NCI-H146 treated with DMSO at 0.1 percent for 48 hours (cell line): ENCODE measurements at regions not wholly inside any gene's neighbourhood (a gene's known extent, or its start where the extent isn't known, plus 50 kb on each side); places are given as distances from the start of the nearest gene placed in this dataset.

Source experiments
- DNase-seq: peaks from one replicate; lab custom pipeline; 2025; ENCODE audit not compliant: unreplicated experiment; lab: John Stamatoyannopoulos, UW

DNA sequence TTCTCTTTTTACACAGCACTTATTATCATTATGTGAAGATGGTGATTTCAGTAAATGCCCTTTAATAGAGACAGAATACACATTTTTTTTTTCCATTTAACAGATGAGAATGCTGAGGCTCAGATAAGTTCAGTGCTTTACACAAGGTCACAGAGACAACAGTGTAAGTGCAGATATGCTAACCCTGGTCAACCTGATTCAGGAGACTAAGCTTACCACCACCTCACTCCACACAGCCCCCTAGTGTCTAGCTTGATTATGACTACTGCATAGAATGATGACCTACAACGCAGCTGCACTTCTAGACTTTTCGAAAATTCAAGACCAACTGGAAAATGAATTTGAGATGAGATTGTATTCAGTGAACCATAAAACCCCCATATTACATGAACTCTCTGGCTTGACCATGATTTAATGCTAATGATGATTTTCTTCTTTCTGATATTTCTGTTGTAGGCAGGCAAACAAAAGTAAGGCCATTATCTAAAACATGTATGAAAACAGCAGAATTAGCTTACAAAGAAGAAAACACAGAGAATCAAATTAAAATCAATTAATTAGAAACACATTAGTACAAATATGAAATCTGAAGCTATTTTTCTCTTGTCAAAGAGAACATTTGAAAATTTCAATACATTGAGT is 212.1 kb upstream of the PHACTR1 start:
- no peak for DNase-seq

DNA sequence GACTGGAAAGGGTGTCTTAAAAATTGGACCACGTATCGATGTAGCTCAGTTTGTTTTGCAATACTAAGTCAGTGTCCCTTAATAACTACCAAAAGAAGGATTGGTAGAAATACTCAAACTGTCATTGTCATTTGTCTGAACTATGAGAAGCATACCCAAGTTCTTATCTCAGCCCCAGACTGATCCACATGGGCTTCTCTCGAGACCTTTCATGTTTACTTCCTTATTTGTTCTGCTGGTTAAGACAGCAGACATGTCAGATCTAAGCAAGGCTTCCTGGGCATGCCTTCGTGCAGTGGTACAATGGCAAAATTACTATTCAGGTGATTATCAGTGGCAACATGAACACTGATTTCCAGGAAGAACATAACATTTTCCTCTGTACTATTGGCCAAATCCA is 211.1 kb upstream of the PHACTR1 start:
- DNase-seq, result no peak

DNA sequence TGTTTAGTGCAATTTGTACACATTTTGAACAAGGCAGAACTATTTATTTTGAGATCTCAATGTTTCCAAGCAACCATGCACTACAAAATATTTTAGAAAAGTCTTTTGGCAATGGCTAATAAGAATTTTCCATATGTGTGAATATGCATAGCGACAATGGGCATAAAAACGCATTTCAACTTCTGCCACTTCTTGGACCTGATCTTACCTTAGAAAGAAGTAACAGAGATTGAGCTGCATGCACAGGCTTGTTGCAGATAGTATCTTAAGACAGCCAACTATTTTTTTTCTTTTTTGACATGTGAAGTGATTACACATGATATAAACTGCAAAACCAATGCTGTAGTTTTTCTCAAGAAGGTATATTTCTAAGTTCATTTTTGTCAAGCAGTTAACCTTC is 210.4 kb upstream of the PHACTR1 start:
- DNase-seq, result no peak

DNA sequence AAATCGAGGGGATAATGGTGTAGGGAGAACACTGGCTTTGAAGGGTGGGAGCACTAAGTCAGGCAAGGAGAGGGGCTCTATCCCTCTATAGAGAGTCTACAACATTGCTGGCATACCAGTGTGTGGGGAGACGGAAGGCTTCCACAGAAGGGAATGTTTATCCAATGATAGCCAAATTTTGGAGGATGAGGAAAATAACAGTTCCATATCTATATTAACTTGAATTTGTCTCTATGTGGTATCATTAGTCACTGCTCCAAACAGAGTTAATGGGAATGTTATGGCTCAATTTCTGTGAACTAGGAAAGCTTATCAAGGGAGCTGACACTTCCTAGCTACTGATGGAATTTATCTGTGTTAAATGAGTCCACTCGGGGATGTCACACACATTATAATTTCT is 208.9 kb upstream of the PHACTR1 start:
- DNase-seq, result no peak

DNA sequence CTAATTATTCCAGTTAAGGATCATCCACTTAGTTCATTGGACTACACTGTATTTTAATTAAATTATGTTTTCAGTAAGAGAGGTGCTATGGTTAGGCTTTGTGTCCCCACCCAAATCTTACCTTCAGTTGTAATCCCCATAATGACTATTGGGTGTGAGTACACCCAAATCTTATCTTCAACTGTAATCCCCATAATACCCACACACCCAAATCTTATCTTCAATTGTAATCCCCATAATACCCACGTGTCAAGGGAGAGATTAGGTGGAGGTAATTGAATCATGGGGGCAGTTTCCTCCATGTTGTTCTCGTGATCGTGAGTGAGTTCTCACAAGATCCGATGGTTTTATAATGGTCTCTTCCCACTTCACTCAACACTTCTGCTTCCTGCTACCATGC is 208.0 kb upstream of the PHACTR1 start:
- no peak for DNase-seq

DNA sequence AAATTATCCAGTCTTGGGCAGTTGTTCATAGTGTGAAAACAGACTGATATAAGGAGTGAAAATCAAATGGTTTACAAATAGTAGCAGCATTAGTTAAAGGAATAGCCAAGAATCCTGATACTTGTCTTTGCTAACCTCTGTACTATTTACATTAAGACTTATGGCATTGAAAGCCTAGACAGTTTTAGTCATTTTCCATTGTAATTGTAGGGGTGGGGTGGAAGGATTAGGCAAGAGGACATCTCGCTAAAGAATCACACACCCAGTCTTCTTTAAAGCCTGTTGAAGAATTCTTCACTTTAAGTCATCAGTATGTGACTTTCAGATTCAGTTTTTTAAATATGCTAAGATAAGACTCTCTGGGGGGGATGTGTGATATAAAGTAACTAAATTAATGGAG is 207.5 kb upstream of the PHACTR1 start:
- no peak for DNase-seq

DNA sequence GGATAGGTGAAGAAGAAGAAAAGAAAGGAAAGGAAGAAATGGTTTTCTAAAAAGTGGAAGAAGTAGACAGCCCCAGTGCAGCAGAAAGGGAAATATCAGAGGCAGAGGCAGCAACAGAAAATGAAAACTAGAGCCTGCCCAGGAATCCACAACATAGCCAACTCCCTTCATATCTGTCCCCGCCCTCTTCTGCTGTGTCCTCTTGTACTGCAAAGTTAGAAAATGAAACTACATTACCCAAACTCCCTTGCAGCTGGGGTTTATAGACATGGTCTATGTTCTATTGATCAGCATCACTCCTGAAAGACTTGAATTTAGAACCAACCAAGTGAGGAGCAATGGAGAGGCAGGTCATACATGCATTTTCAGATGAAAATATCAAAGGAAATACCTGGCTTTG is 200.5 kb upstream of the PHACTR1 start:
- DNase-seq, result no peak

DNA sequence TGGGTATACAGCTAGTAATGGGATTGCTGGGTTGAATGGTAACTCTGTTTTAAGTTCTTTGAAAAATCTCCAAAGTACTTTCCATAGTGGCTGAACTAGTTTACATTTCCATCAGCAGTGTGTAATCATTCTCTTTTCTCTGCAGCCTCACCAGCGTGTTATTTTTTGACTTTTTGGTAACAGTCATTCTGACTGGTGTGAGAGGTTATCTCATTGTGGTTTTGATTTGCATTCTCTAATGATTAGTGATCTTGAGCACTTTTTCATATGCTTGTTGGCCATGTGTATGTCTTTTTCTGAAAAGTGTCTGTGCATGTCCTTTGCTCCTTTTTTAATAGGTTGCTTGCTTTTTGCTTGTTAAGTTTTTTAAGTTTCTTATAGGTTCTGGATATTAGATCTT is 194.2 kb upstream of the PHACTR1 start:
- DNase-seq, result no peak

DNA sequence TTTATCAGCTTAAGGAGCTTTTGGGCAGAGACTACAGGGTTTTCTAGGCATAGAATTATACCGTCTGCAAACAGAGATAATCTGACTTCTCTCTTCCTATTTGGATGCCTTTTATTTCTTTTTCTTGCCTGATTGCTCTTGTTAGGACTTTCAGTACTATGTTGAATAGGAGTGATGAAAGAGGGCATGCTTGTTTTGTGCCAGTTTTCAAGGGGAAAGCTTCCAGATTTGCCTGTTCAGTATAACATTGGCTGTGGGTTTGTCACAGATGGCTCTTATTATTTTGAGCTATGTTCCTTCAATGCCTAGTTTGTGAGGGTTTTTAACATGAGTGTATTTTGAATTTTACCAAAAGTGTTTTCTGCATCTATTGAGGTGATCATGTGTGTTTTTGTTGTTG is 192.8 kb upstream of the PHACTR1 start:
- DNase-seq, result no peak

DNA sequence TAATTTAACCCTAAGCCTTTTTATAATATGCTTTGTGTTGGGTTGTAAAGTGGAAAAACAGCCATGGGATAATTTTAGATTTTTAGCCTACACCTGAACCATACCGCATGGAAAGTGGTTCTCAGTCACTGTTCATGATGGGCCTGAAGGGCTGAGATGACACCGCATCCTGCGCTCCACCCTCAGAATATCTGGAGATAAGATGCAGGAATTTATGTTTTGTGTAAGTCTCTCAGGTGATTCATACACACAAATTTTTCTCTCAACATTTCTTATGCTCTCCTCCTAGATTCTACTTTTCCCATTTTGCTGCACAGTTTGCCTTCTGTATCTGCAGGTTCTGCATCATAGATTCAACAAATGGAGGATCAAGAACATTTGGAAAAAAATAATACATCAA is 191.3 kb upstream of the PHACTR1 start:
- no peak for DNase-seq

DNA sequence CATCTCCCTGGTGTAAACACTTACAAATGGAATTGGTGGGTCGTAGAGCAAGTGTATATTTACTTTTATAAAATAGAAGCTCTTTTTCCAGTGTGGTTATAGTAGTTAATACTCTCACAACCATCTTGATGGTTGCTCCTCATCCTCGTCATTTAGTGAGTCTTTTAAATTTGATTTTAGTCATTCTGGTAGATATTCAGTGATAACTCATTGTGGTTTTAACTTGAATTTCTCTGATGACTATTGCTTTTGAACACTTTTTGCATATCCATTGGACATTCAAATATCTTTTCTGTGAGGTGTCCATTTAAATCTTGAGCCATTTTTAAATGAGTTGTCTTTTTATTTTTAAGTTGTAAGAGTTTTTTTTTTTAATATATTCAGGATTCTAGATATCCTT is 189.2 kb upstream of the PHACTR1 start:
- DNase-seq, result no peak

DNA sequence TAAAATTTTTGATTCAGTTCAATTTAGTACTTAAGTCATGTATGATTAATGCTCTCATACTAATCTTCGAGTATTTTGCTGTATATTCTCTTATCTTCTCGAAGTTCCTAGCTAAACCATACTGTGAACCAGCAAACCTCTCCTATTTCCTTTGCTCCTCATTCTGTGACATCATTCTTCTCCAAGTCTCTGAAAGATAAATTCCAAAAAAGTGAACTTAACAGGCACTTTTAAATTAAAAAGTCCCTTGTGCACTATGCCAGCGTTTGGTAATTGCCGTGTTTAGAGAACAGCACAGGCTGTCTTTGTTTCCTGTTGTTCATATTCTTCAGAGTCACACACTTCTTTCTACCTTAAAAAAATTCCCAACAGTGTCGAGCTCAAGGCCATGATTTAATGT is 188.4 kb upstream of the PHACTR1 start:
- DNase-seq, result no peak

DNA sequence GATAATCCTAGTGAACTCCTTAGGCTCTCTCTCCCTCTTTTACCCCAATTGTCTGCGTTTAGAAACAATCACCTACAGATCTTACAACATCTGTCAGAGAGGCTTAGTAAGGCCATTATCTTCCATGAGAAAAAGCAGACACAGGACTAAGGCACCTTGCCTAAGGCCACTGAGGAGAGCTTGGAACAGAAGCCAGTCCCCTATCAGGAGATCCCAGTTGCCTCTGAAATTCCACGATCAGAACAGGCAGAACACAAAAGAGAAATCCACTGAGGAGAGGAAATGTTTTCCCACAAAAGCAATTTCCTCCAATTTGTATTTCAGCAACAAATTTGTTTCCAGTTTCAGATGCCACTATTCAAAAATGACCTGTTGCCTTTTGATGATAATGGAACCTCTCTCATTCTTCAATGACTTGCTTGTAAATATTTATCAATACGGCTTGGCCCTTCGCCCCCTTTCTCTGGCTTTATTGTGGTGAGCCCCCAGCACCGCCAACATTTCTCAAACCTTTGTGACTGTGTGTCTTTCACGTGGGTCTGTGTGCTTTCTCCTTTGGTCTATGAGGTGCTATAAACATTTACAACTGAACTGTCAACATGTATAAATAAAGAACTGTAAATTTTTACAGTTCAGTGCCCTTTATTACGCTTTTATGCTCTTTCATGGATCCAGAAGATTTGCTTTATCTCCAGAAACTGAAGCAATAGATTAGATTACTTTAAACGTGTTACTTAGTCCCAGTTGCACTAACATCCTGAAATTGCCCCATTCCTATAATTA is 187.8 kb upstream of the PHACTR1 start:
- DNase-seq, result no peak

DNA sequence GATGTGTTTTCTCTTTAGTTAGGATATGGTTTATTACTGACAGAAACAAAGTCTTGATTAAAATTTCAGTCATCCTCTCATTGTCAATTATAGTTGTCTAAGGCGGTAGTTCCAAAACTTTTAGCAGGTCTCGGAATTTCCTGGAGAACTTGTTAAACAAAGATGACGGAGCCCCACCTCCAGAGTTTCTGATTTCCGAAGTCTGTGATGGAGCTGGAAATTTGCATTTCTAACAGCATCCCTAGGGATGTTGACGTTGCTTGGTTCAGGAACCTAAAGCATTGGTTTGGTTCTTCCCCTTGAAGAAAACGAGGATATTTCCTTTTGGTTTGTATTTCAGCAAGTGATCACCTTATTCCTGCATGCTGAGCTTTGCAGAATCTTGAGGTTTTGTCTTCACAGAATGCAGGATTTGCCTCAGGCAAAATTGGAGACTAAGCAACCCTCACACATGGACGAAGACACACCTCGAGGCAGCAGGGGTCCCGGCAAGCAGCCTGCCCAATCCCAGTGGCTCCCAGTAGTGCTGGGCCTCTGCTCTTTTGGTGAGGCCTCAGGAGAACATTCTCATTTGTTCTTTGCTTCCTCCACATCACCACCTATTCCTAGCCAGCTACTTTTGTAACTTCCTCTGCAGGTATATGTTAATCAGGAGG is 187.1 kb upstream of the PHACTR1 start:
- no peak for DNase-seq

DNA sequence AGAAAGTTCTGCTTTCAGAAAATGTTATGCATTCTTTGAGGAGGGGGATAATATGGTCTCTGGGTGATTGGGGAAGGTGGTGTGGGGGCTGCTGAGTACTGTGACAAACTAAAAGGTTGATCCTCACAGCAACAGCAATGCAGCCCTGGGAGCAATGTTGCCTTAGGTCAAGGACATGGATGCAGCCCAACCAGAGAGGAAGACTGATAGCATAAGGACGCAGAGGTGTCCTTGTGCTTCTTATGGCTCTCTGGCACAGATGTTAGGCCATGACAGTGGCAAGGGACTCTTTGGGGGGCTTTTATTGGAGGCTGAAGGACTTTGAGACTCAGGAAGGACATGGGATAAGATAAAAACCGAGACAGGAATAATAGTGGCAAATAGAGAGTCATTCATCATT is 186.2 kb upstream of the PHACTR1 start:
- DNase-seq, result no peak

DNA sequence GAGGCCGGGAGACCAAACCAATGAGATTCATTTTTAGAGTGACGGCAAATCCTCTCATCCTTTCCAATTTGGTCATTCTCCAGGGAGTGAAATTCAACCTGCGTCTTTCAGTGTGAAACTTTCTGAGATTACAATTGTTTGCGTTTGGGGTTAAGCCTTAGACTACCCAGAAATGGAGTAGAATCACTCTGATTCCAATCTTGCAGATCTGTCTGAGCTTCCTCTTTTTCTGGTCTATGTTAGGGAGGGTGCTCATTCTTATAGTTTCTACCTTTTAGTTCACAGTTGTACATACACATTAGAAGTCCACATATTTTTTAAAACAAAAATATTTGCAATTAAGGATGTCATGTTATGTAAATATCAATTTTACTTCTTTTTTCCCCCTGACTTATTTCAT is 183.0 kb upstream of the PHACTR1 start:
- DNase-seq, result no peak

DNA sequence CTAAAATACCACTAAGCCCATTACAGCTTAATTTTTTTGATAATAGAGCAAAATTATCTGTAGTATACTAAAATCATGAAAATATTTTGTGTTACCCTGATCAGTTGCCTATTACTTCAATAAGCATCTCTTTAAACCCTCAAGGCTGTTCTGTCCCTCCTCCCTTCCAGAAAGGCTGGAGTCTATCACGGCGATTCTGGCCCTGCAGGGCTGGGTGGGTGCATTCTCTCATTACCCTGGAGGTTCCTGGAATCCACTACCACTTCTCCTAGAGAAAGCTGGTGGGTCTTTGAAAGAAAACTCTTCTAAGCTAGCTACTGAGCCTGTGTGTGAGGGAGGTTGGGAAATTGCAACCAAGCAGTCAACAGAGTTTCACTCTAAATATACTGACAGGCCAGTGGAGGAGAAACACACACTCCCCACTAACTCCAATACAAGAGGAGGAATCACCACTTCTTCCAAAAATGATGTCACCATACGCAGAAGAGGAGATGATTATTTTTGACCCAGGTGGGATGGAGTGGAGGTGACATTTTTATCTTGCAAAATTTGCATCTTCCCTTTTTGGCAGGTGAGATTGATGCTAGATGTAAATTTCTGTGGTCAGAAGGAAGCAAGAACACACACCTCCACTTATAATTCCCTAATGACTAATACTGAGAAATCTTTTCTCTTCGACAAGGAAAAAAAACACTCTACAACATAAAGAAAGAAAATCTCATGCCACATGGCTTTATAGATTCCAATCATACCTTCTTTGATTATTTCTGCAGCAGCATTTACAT is 182.3 kb upstream of the PHACTR1 start:
- no peak for DNase-seq

DNA sequence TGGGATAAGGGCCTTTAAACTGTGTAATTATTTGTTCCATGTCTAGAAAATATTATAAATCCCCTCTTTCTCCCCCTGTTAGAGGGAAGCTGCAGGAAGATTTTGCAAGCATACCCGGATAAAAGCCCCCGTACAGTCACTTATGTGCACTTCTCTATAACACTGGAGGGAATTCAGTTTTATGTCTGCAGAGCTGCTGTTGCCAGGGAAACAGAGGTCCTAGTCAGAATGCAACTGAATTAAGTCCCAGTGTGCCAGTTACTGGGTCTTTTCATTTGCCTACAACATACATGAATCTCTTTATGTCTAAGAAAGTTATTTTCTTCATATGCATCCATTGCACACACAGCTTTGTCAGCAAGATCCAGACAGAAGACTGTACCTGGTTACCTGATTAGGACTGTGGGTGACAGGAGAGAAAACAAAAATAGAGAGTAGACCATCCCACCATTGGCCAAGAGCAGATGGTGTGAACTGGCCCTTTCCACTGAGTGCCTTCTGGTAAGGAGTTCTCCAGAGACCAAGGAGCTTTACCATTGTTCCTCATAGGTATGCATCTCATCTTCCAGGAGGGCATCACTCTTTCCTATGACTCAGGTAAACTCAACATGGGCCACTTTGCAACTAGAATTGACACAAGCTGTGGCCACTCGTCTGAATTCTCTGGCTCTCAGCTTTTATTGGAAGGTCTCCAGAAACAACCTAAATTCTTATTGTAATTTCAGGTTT is 180.8 kb upstream of the PHACTR1 start:
- no peak for DNase-seq

DNA sequence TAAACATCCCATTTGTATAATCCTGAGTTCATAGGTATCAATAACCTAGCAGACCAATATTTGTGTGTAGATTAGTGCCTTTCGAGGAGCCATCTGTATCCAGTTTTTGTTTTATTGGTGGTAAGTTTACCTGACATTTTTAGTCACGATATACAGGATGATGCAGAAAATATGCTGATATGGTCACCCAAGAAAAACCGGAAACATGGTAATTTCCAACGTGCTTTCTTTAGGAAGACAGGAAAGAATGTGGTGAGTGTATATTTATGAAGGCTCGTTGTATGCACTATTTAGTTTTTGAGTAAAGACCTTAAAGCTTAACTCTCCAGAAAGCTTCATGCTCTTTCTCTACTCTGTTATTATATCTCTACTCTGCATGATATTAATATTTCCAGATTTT is 180.2 kb upstream of the PHACTR1 start:
- no peak for DNase-seq

DNA sequence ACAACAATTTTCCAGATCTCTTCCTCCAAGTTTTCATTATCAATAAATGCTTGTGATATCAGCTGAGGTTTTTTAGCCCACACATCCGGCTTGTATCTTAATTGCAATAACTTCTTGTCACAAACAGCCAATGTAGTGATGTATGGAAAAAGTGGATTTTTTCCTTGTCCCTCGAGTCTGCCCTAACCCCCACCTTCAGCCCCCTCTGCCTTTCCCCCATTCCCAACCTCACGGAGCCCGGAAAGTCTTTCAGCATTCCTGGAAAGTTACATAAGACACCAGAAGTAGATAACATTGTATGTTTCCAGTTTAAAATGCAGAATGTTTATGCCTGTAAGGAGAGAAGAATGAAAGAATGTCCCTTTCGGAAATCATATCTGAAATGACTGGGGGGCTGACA is 179.2 kb upstream of the PHACTR1 start:
- no peak for DNase-seq

DNA sequence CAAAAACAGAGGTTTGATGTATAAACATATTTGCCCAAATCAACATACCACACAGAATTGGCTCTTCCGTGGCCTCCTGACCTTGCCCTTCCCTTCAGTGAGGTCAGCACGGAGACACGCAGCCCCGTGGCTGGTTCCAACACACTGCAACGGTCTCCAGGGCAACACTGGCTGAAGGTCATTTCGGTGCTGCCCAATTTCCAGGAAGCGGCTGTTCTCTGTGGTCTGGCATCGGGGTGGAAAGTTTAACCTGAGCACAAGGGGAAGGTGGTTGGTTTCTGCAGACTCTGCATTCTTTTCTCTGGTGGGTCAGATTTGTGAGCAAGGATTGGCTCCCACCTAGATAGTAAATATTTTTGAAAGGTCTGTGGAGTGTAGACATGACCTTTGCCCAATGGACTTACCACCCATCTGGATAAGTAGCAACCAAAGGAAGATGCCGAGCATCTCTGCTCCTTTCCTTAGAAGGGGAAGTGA is 177.6 kb upstream of the PHACTR1 start:
- DNase-seq, result no peak
